ENCODE measurements at regions not wholly inside any gene's neighbourhood (a gene's known extent, or its start where the extent isn't known, plus 50 kb on each side); places are given as distances from the start of the nearest gene placed in this dataset.

DNA sequence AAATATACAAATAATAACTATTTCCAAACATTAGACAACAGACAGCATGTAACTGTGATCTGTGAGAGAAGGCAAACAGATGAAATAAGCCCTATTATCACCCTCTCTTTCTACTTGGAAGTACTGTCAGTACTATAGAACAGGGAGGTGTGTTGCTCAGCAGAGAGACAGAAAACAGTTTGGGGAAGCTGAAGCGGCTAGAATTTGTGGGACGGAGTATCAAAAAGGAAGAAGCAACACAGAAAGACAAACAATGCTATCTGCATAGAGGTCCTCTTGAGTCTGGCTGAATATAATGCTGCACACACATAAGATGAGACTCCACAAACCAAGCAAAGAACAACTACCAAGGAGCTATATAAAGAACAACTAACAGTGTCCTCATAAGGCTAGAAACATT lies 59.4 kb downstream of the ZZZ3 start:
- Histone ChIP-seq H3K9me1 (ENCODE audit: control insufficient read depth, extremely low read depth, insufficient read depth, low read length) (no peaks in the 10 kb centered on the region), H3K79me2 (ENCODE audit: control insufficient read depth, insufficient read depth, low read length) (no peaks in the 10 kb centered on the region), H3K27ac (ENCODE audit: control insufficient read depth, insufficient read depth, low read length) (no peak overlapping the region), H3K36me3 (ENCODE audit: control insufficient read depth in 2 of 2, extremely low read depth in 1 of 2, insufficient read depth in 2 of 2, low read length in 2 of 2) (peaks cover 0 to 2% of the 10 kb centered on the region in 2 experiments), H2AFZ (ENCODE audit: control insufficient read depth, low read length) (no peak overlapping the region), H3K27me3 (ENCODE audit: control insufficient read depth, extremely low read depth, insufficient read depth, low read length) (no peaks in the 10 kb centered on the region), H4K20me1 (ENCODE audit: control insufficient read depth, extremely low read depth, insufficient read depth, low read length) (no peaks in the 10 kb centered on the region), H3K4me1 (ENCODE audit: control insufficient read depth, extremely low read depth, insufficient read depth, low read length) (no peaks in the 10 kb centered on the region), H3K9me3 (ENCODE audit: control insufficient read depth, low read depth, low read length) (no peaks in the 10 kb centered on the region), H3K4me2 (ENCODE audit: control insufficient read depth, extremely low read depth, insufficient read depth, low read depth, low read length) (no peak overlapping the region), H3K4me3 (ENCODE audit: control insufficient read depth in 2 of 3, extremely low read depth in 1 of 3, insufficient read depth in 2 of 3, low read depth in 1 of 3, low read length in 3 of 3) (no peak overlapping the region), H3K9ac (ENCODE audit: control insufficient read depth, extremely low read depth, insufficient read depth, low read length) (no peak overlapping the region)
- DNase-seq (ENCODE audit: low read depth, low spot score), result no peak
- TF ChIP-seq, protein P1, sequence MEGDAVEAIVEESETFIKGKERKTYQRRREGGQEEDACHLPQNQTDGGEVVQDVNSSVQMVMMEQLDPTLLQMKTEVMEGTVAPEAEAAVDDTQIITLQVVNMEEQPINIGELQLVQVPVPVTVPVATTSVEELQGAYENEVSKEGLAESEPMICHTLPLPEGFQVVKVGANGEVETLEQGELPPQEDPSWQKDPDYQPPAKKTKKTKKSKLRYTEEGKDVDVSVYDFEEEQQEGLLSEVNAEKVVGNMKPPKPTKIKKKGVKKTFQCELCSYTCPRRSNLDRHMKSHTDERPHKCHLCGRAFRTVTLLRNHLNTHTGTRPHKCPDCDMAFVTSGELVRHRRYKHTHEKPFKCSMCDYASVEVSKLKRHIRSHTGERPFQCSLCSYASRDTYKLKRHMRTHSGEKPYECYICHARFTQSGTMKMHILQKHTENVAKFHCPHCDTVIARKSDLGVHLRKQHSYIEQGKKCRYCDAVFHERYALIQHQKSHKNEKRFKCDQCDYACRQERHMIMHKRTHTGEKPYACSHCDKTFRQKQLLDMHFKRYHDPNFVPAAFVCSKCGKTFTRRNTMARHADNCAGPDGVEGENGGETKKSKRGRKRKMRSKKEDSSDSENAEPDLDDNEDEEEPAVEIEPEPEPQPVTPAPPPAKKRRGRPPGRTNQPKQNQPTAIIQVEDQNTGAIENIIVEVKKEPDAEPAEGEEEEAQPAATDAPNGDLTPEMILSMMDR (optimal IDR thresholded peaks at IDR 0.05 in 1 of 3, IDR thresholded peaks at IDR 0.05 in 1 of 3, conservative IDR thresholded peaks at IDR 0.05 in 1 of 3; ENCODE audit: extremely low read depth in 1 of 3, insufficient read depth in 2 of 3, low read length in 3 of 3), result no peak
- TF ChIP-seq EZH2 (IDR thresholded peaks at IDR 0.05; ENCODE audit: low read length), result no peak
- dilution Hi-C loops (cut with MboI; ENCODE audit: extremely low pct_ligation_motif_present, low sequenced_read_pairs), result no loop called here
- no peak for FAIRE-seq

DNA sequence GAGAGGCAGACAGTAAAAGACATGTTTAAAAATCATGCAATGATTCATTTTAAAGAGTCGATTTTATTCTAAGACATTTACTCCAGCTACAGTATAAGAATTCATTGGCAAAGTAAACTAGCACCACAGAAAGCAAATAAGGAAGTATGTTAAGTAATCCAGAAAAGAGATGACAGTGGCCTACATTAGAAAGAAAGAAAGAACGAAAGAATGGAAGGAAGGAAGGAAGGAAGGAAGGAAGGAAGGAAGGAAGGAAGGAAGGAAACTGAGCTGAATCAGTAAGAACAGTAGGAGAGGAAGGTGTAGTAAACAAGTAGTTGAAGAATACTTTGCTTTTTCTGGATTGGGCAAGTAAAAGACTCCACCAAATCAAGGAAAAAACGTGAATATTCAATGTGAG lies 62.2 kb downstream of the ZZZ3 start:
- Histone ChIP-seq H3K4me2 (ENCODE audit: control insufficient read depth, extremely low read depth, insufficient read depth, low read depth, low read length) (no peak overlapping the region), H3K36me3 (ENCODE audit: control insufficient read depth in 2 of 2, extremely low read depth in 1 of 2, insufficient read depth in 2 of 2, low read length in 2 of 2) (peaks cover 0 to 2% of the 10 kb centered on the region in 2 experiments), H3K27me3 (ENCODE audit: control insufficient read depth, extremely low read depth, insufficient read depth, low read length) (no peaks in the 10 kb centered on the region), H3K4me3 (ENCODE audit: control insufficient read depth in 2 of 3, extremely low read depth in 1 of 3, insufficient read depth in 2 of 3, low read depth in 1 of 3, low read length in 3 of 3) (no peak overlapping the region), H3K9me3 (ENCODE audit: control insufficient read depth, low read depth, low read length) (no peaks in the 10 kb centered on the region), H2AFZ (ENCODE audit: control insufficient read depth, low read length) (no peak overlapping the region), H4K20me1 (ENCODE audit: control insufficient read depth, extremely low read depth, insufficient read depth, low read length) (no peaks in the 10 kb centered on the region), H3K4me1 (ENCODE audit: control insufficient read depth, extremely low read depth, insufficient read depth, low read length) (no peaks in the 10 kb centered on the region), H3K9me1 (ENCODE audit: control insufficient read depth, extremely low read depth, insufficient read depth, low read length) (no peaks in the 10 kb centered on the region), H3K27ac (ENCODE audit: control insufficient read depth, insufficient read depth, low read length) (no peak overlapping the region), H3K79me2 (ENCODE audit: control insufficient read depth, insufficient read depth, low read length) (no peaks in the 10 kb centered on the region), H3K9ac (ENCODE audit: control insufficient read depth, extremely low read depth, insufficient read depth, low read length) (no peak overlapping the region)
- dilution Hi-C loops (cut with MboI; ENCODE audit: extremely low pct_ligation_motif_present, low sequenced_read_pairs), result no loop called here
- TF ChIP-seq EZH2 (IDR thresholded peaks at IDR 0.05; ENCODE audit: low read length), result no peak
- TF ChIP-seq, protein P1 (optimal IDR thresholded peaks at IDR 0.05 in 1 of 3, IDR thresholded peaks at IDR 0.05 in 1 of 3, conservative IDR thresholded peaks at IDR 0.05 in 1 of 3; ENCODE audit: extremely low read depth in 1 of 3, insufficient read depth in 2 of 3, low read length in 3 of 3), result no peak
- no peak for FAIRE-seq
- DNase-seq (ENCODE audit: low read depth, low spot score), result no peak

All from keratinocyte (primary cell).